H1 (cell line): ENCODE measurements at regions not wholly inside any gene's neighbourhood (a gene's known extent, or its start where the extent isn't known, plus 50 kb on each side); places are given as distances from the start of the nearest gene placed in this dataset.

ENCODE experiments used
- CTCF ChIP-seq, 3 experiments: IDR thresholded peaks; 1 replicate in 2 of 3; 2 replicates in 1 of 3; pipeline versions ENCODE4 v1.5.1 to v1.6.1; 2011; ENCODE audit warnings: low read length in 3 of 3, mild to moderate bottlenecking in 3 of 3, inconsistent platforms in 2 of 3, low read depth in 1 of 3, moderate library complexity in 1 of 3; ENCODE audit not compliant: insufficient read depth in 1 of 3; ENCODE audit errors: control extremely low read depth in 1 of 3
- NANOG ChIP-seq: IDR thresholded peaks from 2 replicates; pipeline ENCODE4 v1.6.1; 2011; ENCODE audit warnings: low read length, low read depth, mild to moderate bottlenecking, inconsistent platforms; ENCODE audit not compliant: insufficient read depth, poor library complexity, severe bottlenecking

- no peak for TF ChIP-seq CTCF (IDR thresholded peaks at IDR 0.05; ENCODE audit: control extremely low read depth in 1 of 3, insufficient read depth in 1 of 3, low read depth in 1 of 3, low read length in 3 of 3)
- TF ChIP-seq NANOG, result no peak
Measured at GRCh38 chr4:124146068-124146467, 566.5 kb downstream of the ANKRD50 start (continued).
